Posterior vena cava (tissue), 2 donors: ENCODE measurements at regions not wholly inside any gene's neighbourhood (a gene's known extent, or its start where the extent isn't known, plus 50 kb on each side); places are given as distances from the start of the nearest gene placed in this dataset.
"Not testable (repeated sequence)": the region's sequence is repeated elsewhere in the genome, so short reads cannot be mapped to it uniquely, and the experiment has no call there.

Source experiments
- DNase-seq: peaks from one replicate; pipeline ENCODE4 v3.0.0-alpha.2; 2020; ENCODE audit warnings: low spot score
- intact Hi-C, 2 donors: fragments of 100-400 bp; cut with DNase I; formaldehyde crosslinking; loops; one replicate each; pipeline versions ENCODE4 v1.14.1 to v1.14.2; 2022 to 2023
- donor health status: DM: yes; HTN: yes; CAD: no.
- donor health status: DM: yes; HTN: yes; CAD: no.

DNA sequence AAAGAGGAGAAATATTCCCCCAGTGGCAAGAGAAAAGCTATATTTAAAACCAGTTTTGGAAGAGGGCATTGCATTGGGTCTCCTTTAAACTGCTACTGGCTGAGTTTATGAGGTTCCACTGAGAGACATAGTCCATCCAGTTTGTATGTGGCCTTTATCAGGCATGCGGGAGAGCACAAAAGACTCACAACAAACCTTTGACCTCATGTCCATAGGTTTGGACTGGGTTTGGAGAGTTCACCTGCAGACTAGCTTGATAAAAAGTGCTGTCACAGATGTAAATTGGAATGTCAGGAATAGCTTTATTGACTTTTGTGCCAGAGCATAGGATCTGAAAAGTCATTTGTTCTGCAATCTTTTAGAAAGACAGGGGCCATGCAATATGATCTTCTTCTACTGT, 131.0 kb upstream of the NRIP1 start:
- intact Hi-C loops = no loop called here
- no peak for DNase-seq

- DNase-seq = no peak
- intact Hi-C loops = no loop called here
Measured at GRCh38 chr21:15197696-15198095, 132.9 kb upstream of the NRIP1 start.

GRCh38 chr21:15199414-15200383, 134.9 kb upstream of the NRIP1 start:
- intact Hi-C loops = no loop called here

DNA sequence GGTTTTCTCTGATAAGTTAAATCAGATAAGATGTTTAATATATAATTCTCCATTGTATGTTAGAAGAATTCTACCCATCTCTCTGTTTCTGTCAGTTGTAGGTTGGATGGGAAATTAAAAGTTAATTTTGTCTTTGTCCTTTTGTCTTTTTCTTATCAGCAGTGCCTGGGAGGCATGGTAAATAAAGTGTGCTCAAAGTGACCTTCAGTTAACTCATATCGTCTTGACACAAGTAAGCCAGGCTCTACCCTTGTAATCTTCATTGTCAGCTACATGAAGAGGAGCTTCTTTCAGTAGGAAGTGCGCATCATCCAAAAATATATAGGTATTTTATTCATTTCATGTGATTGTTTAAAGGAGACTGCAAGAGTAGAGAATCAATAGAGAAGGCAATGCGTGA, 138.9 kb upstream of the NRIP1 start:
- no peak for DNase-seq
- intact Hi-C loops = no loop called here

More at GRCh38 chr21:15199414-15200383, 134.9 kb upstream of the NRIP1 start:
- DNase-seq = no peak

DNA sequence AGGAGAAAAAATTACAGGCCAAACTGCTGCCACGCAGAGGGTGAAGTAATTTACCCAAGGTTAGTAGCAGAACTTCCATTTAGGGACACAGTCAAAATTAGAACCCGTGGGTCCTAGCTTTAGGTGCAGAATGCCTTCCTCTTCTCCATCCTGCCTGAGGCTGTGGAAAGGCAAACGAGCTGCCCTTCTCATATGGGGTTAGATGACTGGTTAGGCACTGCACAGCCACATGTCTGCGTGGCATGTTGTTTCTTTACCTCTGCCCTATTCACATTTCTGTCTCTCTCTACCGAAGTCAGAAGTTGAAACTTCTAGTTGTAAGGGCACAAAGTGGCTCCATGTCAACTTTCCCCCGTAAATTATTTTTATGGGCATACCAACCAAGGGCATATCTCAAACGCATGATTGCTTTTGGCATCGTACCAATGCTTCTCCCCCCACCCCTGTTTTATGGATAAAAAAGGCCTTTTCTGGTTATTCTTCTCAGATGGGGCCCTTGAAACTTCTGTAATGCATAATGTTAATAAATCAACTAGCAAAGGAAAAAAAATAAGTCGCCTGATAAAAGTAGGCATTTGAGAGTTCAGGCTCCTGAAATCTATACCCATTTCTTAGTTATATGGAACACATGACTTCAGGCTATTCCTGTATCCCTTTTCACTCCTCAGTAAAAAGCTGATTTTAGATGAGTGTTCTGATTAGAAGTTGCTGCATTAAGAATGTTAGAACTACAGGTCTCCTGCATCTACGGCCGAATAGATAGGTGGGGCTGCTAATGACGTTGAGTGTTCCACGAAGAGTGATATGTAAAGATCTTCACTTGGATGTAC, 139.6 kb upstream of the NRIP1 start:
- DNase-seq = no peak

GRCh38 chr21:15204970-15205286, 140.1 kb upstream of the NRIP1 start:
- intact Hi-C loops = no loop called here
- no peak for DNase-seq

More for the DNA sequence above, 139.6 kb upstream of the NRIP1 start:
- intact Hi-C loops = no loop called here

DNA sequence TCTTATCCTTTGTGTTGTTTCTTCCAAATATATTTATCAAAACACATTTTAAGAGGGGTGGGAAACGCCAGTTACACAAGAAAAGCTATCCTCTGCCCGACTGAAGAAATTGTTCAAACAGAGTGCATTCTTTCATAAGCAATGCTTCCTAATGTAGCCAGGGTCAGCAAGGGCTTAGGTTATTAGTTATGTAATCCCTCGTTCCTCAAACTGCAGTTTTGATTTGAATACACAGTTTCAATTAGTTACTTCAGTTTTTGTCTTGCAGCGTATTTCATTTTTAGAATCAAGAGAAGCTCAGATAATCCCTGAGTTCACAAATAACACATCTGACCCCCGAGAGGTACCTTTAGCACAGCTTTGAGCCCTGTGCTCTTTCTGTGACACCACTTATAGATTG, 141.7 kb upstream of the NRIP1 start:
- intact Hi-C loops = no loop called here
- no peak for DNase-seq

- intact Hi-C loops = no loop called here
- DNase-seq = no peak
Measured at GRCh38 chr21:15207231-15207630, 142.4 kb upstream of the NRIP1 start.

DNA sequence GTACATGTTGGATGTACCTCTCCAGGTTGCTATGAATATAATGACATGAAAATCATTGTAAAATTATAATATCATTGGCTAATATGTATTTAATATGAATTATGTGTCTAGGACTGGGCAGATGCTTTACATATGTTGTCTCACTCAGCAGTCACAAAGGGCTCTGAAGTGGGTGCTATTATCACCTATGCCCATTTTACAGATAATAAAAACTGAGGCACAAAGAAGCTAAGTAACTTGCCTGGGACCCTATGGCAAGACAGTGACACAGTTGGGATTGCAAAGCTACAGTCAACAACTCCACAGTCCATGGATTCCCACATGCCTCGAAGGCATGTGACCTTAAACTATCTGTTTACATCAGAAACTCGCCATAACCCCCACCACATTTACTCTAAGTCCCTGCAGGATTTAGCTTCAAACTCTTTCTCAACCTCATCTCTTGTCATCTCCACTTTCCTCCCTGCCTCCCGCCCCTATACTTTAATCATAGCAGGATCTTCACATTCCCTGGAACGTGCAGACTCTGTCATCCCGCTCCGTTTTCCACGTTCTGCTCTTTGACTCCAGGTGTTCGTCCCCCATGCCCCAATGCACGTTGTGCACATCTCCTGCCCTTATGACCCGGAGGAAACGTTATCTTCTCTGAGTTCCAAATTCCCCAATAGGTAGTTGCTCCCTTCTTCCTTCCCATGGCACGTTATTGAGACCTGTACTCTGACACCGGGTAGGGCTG, 143.0 kb upstream of the NRIP1 start:
- intact Hi-C loops = no loop called here
- no peak for DNase-seq

DNA sequence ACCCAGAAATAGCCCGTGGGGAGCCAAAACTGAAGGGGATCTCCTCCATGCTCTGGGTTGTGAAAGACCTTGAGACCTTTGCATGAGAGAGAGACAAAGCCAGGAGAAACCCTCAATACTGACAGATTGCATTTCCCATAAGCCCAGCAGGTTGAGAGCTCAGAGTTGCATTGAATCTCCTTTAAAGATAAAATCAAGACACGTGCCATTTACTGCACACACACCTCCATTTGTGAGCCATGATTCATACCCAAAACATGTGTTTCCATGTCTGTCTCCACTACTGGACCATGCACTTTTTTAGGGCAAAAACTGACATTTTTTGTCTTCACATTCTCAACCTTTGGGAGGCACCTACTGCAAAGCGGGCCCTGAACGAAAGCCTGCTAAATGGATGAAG, 144.0 kb upstream of the NRIP1 start:
- no peak for DNase-seq
- intact Hi-C loops = no loop called here

GRCh38 chr21:15209224-15209623, 144.4 kb upstream of the NRIP1 start:
- DNase-seq = no peak
- intact Hi-C loops = no loop called here

DNA sequence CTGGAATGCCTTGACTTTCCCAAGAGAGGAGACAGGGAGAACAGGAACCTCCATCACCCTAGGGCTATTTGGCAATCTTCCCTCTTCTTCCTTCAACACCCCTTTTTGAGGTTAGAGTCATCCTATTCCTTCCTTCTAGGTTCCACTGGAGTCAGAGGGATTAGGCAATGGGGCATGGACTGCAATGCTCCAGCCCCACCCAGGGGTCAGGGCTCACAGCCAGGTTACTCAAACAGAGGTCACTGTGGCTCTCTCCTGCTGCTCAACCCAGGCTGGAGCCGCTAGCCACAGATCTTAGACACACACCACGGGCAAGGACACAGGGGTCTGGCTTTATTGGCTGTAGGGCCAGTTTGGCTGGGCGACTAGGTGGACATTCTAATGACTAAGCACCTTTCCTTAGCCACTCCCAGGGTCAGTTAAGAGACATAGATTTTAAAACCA, 145.5 kb upstream of the NRIP1 start:
- DNase-seq = peak; percentile 86
- intact Hi-C loops = no loop called here

DNA sequence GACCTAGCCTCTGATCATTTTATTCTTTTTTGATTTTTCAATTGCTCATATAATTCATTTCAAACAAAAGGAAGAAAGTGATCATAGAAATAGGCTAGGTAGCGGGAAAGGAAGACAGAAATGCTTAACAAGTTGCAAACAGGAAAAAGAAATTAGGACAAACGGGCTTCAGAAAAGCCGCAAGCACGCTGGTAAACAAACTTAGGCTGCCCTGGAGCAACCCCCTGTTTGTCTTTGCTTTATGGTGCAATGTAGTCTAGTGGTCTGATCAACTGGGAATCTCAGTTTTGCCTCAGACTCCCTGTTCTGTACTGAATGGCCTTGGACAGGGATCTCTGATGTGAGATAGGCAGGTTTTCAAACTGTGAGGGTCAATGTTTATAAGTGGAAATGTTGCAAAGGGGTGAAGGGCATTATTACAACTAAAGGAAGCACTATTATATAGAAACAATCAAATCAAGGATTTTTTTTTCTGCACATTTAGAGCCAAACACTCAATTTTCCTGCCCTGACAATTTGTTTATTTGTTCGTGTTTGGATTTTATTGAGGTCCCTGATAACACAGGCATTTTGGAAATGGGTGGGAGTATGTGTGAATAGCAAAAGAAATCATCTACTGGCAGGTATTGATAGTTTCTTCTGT, 146.8 kb upstream of the NRIP1 start:
- intact Hi-C loops = no loop called here
- DNase-seq = no peak

DNA sequence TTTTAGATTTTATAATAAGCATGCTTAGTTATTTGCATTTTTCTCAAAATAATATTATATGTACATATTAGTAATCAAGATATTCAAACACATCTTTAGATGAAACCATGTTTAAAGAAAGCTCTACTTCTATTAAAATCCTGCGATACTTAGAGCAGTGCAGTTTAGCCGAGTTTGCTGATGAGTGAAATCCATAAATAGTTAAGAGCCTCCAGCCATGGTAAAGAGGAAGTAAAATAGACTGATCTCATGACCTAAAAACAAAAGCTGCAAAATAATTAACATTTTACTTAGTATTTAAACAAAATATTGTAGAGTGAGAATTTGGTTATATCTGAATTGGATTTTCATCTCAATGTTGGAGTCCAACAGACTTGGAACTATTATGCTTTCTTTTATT, 147.4 kb upstream of the NRIP1 start:
- DNase-seq = no peak
- intact Hi-C loops = no loop called here

DNA sequence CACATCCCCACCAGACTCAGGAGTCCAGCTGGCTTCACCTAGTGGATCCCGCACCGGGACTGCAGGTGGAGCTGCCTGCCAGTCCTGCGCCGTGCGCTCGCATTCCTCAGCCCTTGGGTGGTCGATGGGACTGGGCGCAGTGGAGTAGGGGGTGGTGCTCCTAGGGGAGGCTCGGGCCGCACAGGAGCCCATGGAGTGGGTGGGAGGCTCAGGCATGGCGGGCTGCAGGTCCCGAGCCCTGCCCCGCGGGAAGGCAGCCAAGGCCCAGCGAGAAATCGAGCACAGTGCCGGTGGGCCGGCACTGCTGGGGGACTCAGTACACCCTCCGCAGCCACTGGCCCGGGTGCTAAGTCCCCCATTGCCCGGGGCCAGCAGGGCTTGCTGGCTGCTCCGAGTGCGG, 153.7 kb upstream of the NRIP1 start:
- DNase-seq, intact Hi-C loops: not testable (repeated sequence)

- intact Hi-C loops = no loop called here
- no peak for DNase-seq
Measured at GRCh38 chr21:15219039-15219438, 154.2 kb upstream of the NRIP1 start.

- intact Hi-C loops = no loop called here
- DNase-seq = no peak
Measured at GRCh38 chr21:15219894-15220293, 155.1 kb upstream of the NRIP1 start.

DNA sequence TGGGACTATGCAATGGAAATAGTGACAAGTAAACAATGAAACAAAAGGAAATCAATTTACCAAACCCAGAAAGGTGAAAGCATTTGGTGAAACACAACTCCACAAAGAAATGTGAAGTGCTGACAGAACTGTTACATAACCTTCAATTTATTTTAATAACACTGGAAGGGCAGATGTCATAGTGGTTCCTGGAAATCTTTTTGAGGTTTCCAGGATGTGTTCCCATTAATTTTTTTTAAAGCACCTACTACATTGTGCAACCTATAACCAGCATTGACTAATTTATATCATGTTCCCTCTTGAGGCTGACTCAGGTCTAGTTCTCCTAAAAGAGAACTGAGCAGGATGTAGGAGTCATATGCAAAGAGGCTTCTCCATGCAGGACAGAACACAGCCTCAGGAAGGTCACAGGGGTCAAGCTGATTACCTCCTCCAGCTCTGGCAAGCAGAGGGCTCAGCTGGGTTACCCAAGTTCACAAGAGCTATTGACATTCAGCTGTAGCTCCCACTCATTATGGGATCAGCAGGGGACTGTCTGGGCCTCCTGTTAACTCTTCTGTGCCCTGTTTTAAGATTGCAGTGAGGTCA, 157.1 kb upstream of the NRIP1 start:
- no peak for DNase-seq
- intact Hi-C loops = no loop called here

- DNase-seq = no peak
- intact Hi-C loops = no loop called here
Measured at GRCh38 chr21:15222707-15223106, 157.9 kb upstream of the NRIP1 start.
